WTC11 (cell line): ENCODE measurements at regions not wholly inside any gene's neighbourhood (a gene's known extent, or its start where the extent isn't known, plus 50 kb on each side); places are given as distances from the start of the nearest gene placed in this dataset.

Experiments
- ATAC-seq: fragments of 200-7000 bp; cut with Tn5 transposase; 2 replicates; pipeline ENCODE4 v1.10.0; 2021; ENCODE audit warnings: mild to moderate bottlenecking, moderate library complexity
- CTCF ChIA-PET: fragments of 300-600 bp; sonication (Branson Sonifier 250); formaldehyde crosslinking; loops from one replicate; lab custom pipeline; 2021; ENCODE audit warnings: antibody characterized with exemption; lab: Charles Lee
- POLR2A ChIA-PET: fragments of 350-600 bp; sonication (Branson Sonifier 250); formaldehyde crosslinking; loops from one replicate; lab custom pipeline; 2021; ENCODE audit warnings: antibody characterized with exemption; lab: Charles Lee
- DNase-seq: peaks from one replicate; pipeline ENCODE4 v3.0.0; 2021; ENCODE audit warnings: low spot score
- H3K27ac Mint-ChIP-seq: 2 replicates; pipeline ENCODE4 v1.8.0; 2021; ENCODE audit warnings: mixed read lengths
- H3K27me3 Mint-ChIP-seq: 2 replicates; pipeline ENCODE4 v1.8.0; 2021; ENCODE audit warnings: low read depth, mild to moderate bottlenecking, moderate library complexity, mixed read lengths
- H3K36me3 Mint-ChIP-seq: 2 replicates; pipeline ENCODE4 v1.8.0; 2021; ENCODE audit warnings: mixed read lengths
- H3K4me1 Mint-ChIP-seq: 2 replicates; pipeline ENCODE4 v1.8.0; 2022; ENCODE audit warnings: mixed read lengths
- H3K4me3 Mint-ChIP-seq: 2 replicates; pipeline ENCODE4 v1.8.0; 2021; ENCODE audit warnings: mild to moderate bottlenecking, moderate library complexity, mixed read lengths
- H3K9me3 Mint-ChIP-seq: 2 replicates; pipeline ENCODE4 v1.8.0; 2021; ENCODE audit warnings: mixed read lengths
- CBFB ChIP-seq: sonication (generic); formaldehyde crosslinking; IDR thresholded peaks from 2 replicates; pipeline ENCODE4 v1.8.1; 2022; ENCODE audit warnings: mild to moderate bottlenecking, low read depth, missing genetic modification reagents
- CREB1 ChIP-seq: sonication (generic); formaldehyde crosslinking; IDR thresholded peaks from 2 replicates; pipeline ENCODE4 v1.8.0; 2023; ENCODE audit warnings: mild to moderate bottlenecking, missing genetic modification reagents
- E2F4 ChIP-seq: sonication (generic); formaldehyde crosslinking; IDR thresholded peaks from 2 replicates; pipeline ENCODE4 v1.8.1; 2022; ENCODE audit warnings: low read depth, mild to moderate bottlenecking, moderate library complexity, missing genetic modification reagents, borderline replicate concordance
- E2F5 ChIP-seq: sonication (generic); formaldehyde crosslinking; IDR thresholded peaks from 2 replicates; pipeline ENCODE4 v1.8.1; 2022; ENCODE audit warnings: mild to moderate bottlenecking, moderate library complexity, missing genetic modification reagents
- ELF4 ChIP-seq: sonication (generic); formaldehyde crosslinking; IDR thresholded peaks from 2 replicates; pipeline ENCODE4 v1.8.1; 2022; ENCODE audit warnings: low read depth, mild to moderate bottlenecking, moderate library complexity, missing genetic modification reagents
- ERG ChIP-seq: fragments of 250-450 bp; sonication (Bioruptor Pico); IDR thresholded peaks from 2 replicates; pipeline ENCODE4 v1.8.0; 2021; ENCODE audit warnings: mild to moderate bottlenecking
- FOXK1 ChIP-seq: sonication (generic); formaldehyde crosslinking; IDR thresholded peaks from 2 replicates; pipeline ENCODE4 v1.8.0; 2022; ENCODE audit warnings: mild to moderate bottlenecking, moderate library complexity, missing genetic modification reagents
- IRF2 ChIP-seq: sonication (generic); formaldehyde crosslinking; IDR thresholded peaks from 2 replicates; pipeline ENCODE4 v1.8.0; 2022; ENCODE audit warnings: low read depth, missing genetic modification reagents, borderline replicate concordance
- MAX ChIP-seq: sonication (generic); formaldehyde crosslinking; IDR thresholded peaks from 2 replicates; pipeline ENCODE4 v1.8.0; 2022; ENCODE audit warnings: mild to moderate bottlenecking, missing genetic modification reagents
- NFATC4 ChIP-seq: fragments of 250-450 bp; sonication (Bioruptor Pico); IDR thresholded peaks from 2 replicates; pipeline ENCODE4 v1.9.0; 2021; ENCODE audit warnings: mild to moderate bottlenecking
- NFYB ChIP-seq: sonication (generic); formaldehyde crosslinking; conservative IDR thresholded peaks from 2 replicates; pipeline ENCODE4 v1.8.0; 2022; ENCODE audit warnings: low read depth, missing genetic modification reagents
- OVOL2 ChIP-seq: fragments of 250-450 bp; sonication (Bioruptor Pico); IDR thresholded peaks from 2 replicates; pipeline ENCODE4 v1.9.0; 2021; ENCODE audit warnings: mild to moderate bottlenecking, borderline replicate concordance
- SMAD3 ChIP-seq: sonication (generic); formaldehyde crosslinking; IDR thresholded peaks from 2 replicates; pipeline ENCODE4 v1.8.0; 2022; ENCODE audit warnings: missing genetic modification reagents, mild to moderate bottlenecking, borderline replicate concordance
- SMAD4 ChIP-seq: sonication (generic); formaldehyde crosslinking; IDR thresholded peaks from 2 replicates; pipeline ENCODE4 v1.8.0; 2022; ENCODE audit warnings: mild to moderate bottlenecking, missing genetic modification reagents
- USF2 ChIP-seq: sonication (generic); formaldehyde crosslinking; IDR thresholded peaks from 2 replicates; pipeline ENCODE4 v1.8.1; 2023; ENCODE audit warnings: mild to moderate bottlenecking, missing genetic modification reagents, moderate library complexity
- ZNF232 ChIP-seq: sonication (generic); formaldehyde crosslinking; IDR thresholded peaks from 2 replicates; pipeline ENCODE4 v1.8.0; 2022; ENCODE audit warnings: mild to moderate bottlenecking, missing genetic modification reagents
- ZNF396 ChIP-seq: fragments of 250-450 bp; sonication (Bioruptor Pico); IDR thresholded peaks from 2 replicates; pipeline ENCODE4 v1.8.0; 2021; ENCODE audit warnings: mild to moderate bottlenecking, moderate library complexity, borderline replicate concordance
- ZNF425 ChIP-seq: fragments of 250-450 bp; sonication (Bioruptor Pico); conservative IDR thresholded peaks from 2 replicates; pipeline ENCODE4 v1.9.0; 2021; ENCODE audit warnings: mild to moderate bottlenecking
- ZNF512 ChIP-seq: sonication (generic); formaldehyde crosslinking; IDR thresholded peaks from 2 replicates; pipeline ENCODE4 v1.8.1; 2022; ENCODE audit warnings: missing genetic modification reagents, borderline replicate concordance
- ZNF671 ChIP-seq: fragments of 250-450 bp; sonication (Bioruptor Pico); IDR thresholded peaks from 2 replicates; pipeline ENCODE4 v1.8.0; 2021; ENCODE audit warnings: mild to moderate bottlenecking
- TF ChIP-seq, protein P1 (sequence below): sonication (generic); formaldehyde crosslinking; IDR thresholded peaks from 2 replicates; pipeline ENCODE4 v1.8.1; 2023; ENCODE audit warnings: mild to moderate bottlenecking, moderate library complexity, missing genetic modification reagents
- TF ChIP-seq, protein P2 (sequence below): sonication (generic); formaldehyde crosslinking; IDR thresholded peaks from 2 replicates; pipeline ENCODE4 v1.8.1; 2023; ENCODE audit warnings: mild to moderate bottlenecking, missing genetic modification reagents

- ChIA-PET CTCF (no interaction called here), POLR2A (no interaction called here)
- Mint-ChIP-seq H3K27ac (no peak overlapping the region), H3K9me3 (peaks cover 35% of the 10 kb centered on the region), H3K4me1 (no peaks in the 10 kb centered on the region), H3K4me3 (no peak overlapping the region), H3K27me3 (no peaks in the 10 kb centered on the region; the same call in 1 of the 2 replicates), H3K36me3 (peaks cover 4% of the 10 kb centered on the region)
- ATAC-seq (no peak), DNase-seq (no peak)
- TF ChIP-seq CBFB (CRISPR knock-in tag) (no peak), OVOL2 (CRISPR knock-in tag) (no peak), NFYB (CRISPR knock-in tag) (no peak), USF2 (CRISPR knock-in tag) (no peak), IRF2 (CRISPR knock-in tag) (no peak), ZNF396 (CRISPR knock-in tag) (no peak), SMAD4 (CRISPR knock-in tag) (no peak), ZNF671 (CRISPR knock-in tag) (no peak), ELF4 (CRISPR knock-in tag) (no peak), ZNF512 (CRISPR knock-in tag) (no peak), CREB1 (CRISPR knock-in tag) (no peak), NFATC4 (CRISPR knock-in tag) (no peak), ERG (CRISPR knock-in tag) (no peak), E2F5 (no peak), ZNF425 (CRISPR knock-in tag) (no peak), ZNF232 (CRISPR knock-in tag) (no peak)
- TF ChIP-seq, protein P1, sequence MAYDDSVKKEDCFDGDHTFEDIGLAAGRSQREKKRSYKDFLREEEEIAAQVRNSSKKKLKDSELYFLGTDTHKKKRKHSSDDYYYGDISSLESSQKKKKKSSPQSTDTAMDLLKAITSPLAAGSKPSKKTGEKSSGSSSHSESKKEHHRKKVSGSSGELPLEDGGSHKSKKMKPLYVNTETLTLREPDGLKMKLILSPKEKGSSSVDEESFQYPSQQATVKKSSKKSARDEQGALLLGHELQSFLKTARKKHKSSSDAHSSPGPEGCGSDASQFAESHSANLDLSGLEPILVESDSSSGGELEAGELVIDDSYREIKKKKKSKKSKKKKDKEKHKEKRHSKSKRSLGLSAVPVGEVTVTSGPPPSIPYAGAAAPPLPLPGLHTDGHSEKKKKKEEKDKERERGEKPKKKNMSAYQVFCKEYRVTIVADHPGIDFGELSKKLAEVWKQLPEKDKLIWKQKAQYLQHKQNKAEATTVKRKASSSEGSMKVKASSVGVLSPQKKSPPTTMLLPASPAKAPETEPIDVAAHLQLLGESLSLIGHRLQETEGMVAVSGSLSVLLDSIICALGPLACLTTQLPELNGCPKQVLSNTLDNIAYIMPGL (CRISPR knock-in tag) = no peak
Measured at GRCh38 chr15:26443321-26443720, 329.5 kb downstream of the GABRB3 start.

- ChIA-PET POLR2A (no interaction called here), CTCF (no interaction called here)
- DNase-seq (no peak), ATAC-seq (no peak)
- H3K9me3 Mint-ChIP-seq = peaks cover 35% of the 10 kb centered on the region
- no peak overlapping the region for H3K4me3 Mint-ChIP-seq
- no peaks in the 10 kb centered on the region; the same call in 1 of the 2 replicates for H3K27me3 Mint-ChIP-seq
- peaks cover 4% of the 10 kb centered on the region for H3K36me3 Mint-ChIP-seq
- no peak overlapping the region for H3K27ac Mint-ChIP-seq
- H3K4me1 Mint-ChIP-seq = no peaks in the 10 kb centered on the region
- TF ChIP-seq MAX (no peak), FOXK1 (CRISPR knock-in tag) (no peak), SMAD3 (no peak), E2F4 (CRISPR knock-in tag) (no peak), ZNF512 (CRISPR knock-in tag) (no peak)
- TF ChIP-seq, protein P2, sequence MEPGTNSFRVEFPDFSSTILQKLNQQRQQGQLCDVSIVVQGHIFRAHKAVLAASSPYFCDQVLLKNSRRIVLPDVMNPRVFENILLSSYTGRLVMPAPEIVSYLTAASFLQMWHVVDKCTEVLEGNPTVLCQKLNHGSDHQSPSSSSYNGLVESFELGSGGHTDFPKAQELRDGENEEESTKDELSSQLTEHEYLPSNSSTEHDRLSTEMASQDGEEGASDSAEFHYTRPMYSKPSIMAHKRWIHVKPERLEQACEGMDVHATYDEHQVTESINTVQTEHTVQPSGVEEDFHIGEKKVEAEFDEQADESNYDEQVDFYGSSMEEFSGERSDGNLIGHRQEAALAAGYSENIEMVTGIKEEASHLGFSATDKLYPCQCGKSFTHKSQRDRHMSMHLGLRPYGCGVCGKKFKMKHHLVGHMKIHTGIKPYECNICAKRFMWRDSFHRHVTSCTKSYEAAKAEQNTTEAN (CRISPR knock-in tag) = no peak
Measured at GRCh38 chr15:26442680-26443079, 330.2 kb downstream of the GABRB3 start.
